Liver (tissue), 3 donors: ENCODE measurements at regions not wholly inside any gene's neighbourhood (a gene's known extent, or its start where the extent isn't known, plus 50 kb on each side); places are given as distances from the start of the nearest gene placed in this dataset.

ENCODE experiments used
- RAD21 ChIP-seq, 2 donors: IDR thresholded peaks; 2 replicates each; pipeline ENCODE4 v1.6.1; 2016; ENCODE audit warnings: antibody characterized with exemption in 2 of 2, mild to moderate bottlenecking in 2 of 2
- REST ChIP-seq: IDR thresholded peaks from 2 replicates; pipeline ENCODE4 v1.6.1; 2016; ENCODE audit warnings: antibody characterized with exemption, mild to moderate bottlenecking
- RXRA ChIP-seq, 2 donors: IDR thresholded peaks; 2 replicates each; pipeline ENCODE4 v1.6.1; 2017 to 2018; ENCODE audit warnings: antibody characterized with exemption in 2 of 2, mild to moderate bottlenecking in 1 of 2
- TAF1 ChIP-seq: conservative IDR thresholded peaks from 2 replicates; pipeline ENCODE4 v1.6.1; 2016; ENCODE audit warnings: antibody characterized with exemption, mild to moderate bottlenecking
- TF ChIP-seq, protein P1 (sequence below): fragments of 150-350 bp; IDR thresholded peaks from 2 replicates; pipeline ENCODE4 v1.5.1; 2017; ENCODE audit warnings: improper control_type of control experiment, low read depth, low read length; ENCODE audit not compliant: missing input control
- TF ChIP-seq, protein P2 (sequence below): IDR thresholded peaks from 2 replicates; pipeline ENCODE4 v1.6.1; 2016; ENCODE audit warnings: antibody characterized with exemption
- donor health status: healthy.
- donor health status: healthy.

- TF ChIP-seq, protein P1, sequence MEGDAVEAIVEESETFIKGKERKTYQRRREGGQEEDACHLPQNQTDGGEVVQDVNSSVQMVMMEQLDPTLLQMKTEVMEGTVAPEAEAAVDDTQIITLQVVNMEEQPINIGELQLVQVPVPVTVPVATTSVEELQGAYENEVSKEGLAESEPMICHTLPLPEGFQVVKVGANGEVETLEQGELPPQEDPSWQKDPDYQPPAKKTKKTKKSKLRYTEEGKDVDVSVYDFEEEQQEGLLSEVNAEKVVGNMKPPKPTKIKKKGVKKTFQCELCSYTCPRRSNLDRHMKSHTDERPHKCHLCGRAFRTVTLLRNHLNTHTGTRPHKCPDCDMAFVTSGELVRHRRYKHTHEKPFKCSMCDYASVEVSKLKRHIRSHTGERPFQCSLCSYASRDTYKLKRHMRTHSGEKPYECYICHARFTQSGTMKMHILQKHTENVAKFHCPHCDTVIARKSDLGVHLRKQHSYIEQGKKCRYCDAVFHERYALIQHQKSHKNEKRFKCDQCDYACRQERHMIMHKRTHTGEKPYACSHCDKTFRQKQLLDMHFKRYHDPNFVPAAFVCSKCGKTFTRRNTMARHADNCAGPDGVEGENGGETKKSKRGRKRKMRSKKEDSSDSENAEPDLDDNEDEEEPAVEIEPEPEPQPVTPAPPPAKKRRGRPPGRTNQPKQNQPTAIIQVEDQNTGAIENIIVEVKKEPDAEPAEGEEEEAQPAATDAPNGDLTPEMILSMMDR: no peak
- TF ChIP-seq TAF1 (no peak), RAD21 (IDR thresholded peaks at IDR 0.05) (no peak), REST (no peak), RXRA (IDR thresholded peaks at IDR 0.05) (no peak)
- TF ChIP-seq, protein P2, sequence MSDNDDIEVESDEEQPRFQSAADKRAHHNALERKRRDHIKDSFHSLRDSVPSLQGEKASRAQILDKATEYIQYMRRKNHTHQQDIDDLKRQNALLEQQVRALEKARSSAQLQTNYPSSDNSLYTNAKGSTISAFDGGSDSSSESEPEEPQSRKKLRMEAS: no peak
These were observed 1501.5 kb upstream of the TENM3 start for GRCh38 chr4:180741703-180742102.
